HL-60 (cell line): ENCODE measurements at regions not wholly inside any gene's neighbourhood (a gene's known extent, or its start where the extent isn't known, plus 50 kb on each side); places are given as distances from the start of the nearest gene placed in this dataset.

ENCODE experiments used
- DNase-seq, 2 experiments: peaks; one replicate each; pipeline ENCODE4 v3.0.0-alpha.2; 2010 to 2020; ENCODE audit warnings: low read depth in 1 of 2, low spot score in 1 of 2
- H3K27ac ChIP-seq: fragments of 250-450 bp; sonication (Bioruptor Pico); replicated peaks from 2 replicates; pipeline ENCODE4 v1.5.1; 2020; ENCODE audit warnings: mild to moderate bottlenecking, moderate library complexity
- H3K27me3 ChIP-seq: fragments of 250-450 bp; sonication (Bioruptor Pico); 2 replicates; pipeline ENCODE4 v1.5.1; 2021; ENCODE audit warnings: mild to moderate bottlenecking, moderate library complexity; ENCODE audit not compliant: insufficient read depth, poor library complexity, severe bottlenecking
- H3K4me3 ChIP-seq: replicated peaks from 2 replicates; pipeline ENCODE4 v1.5.1; 2011; ENCODE audit warnings: mild to moderate bottlenecking, control low read depth, low read length; ENCODE audit not compliant: insufficient read depth
- GABPA ChIP-seq: IDR thresholded peaks from 2 replicates; pipeline ENCODE4 v1.6.1; 2012; ENCODE audit warnings: low read depth
- POLR2AphosphoS5 ChIP-seq: IDR thresholded peaks from 2 replicates; pipeline ENCODE4 v1.6.1; 2012; ENCODE audit warnings: low read depth
- SPI1 ChIP-seq: IDR thresholded peaks from 2 replicates; pipeline ENCODE4 v1.6.1; 2012; ENCODE audit warnings: low read depth, mild to moderate bottlenecking, borderline replicate concordance
- TF ChIP-seq, protein P1 (sequence below): IDR thresholded peaks from 2 replicates; pipeline ENCODE4 v1.6.1; 2012; ENCODE audit warnings: low read depth; ENCODE audit not compliant: insufficient replicate concordance
- TF ChIP-seq, protein P2 (sequence below): IDR thresholded peaks from one replicate; pipeline ENCODE4 v1.5.1; 2011; ENCODE audit warnings: low read length, control low read depth, inconsistent platforms; ENCODE audit not compliant: insufficient read depth

DNA sequence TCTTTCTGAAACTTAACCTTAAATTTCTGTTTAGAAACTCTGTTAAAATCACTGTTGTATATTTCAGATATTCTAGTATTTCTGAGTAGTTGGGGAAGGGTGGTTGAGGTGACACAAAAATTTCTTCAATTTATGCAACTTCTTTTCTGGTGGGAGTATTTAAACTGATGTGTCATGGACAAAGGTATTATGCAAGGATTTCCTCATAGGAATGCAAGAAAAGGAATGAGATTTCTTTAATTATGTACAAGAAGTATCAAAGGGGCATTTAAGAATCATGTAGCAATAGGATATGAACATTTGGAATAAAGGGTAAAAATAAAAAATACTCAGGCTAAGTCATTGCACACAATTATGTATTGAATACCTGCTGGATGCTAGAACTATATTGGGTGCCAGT is 575.8 kb upstream of the KLF12 start:
- Histone ChIP-seq H3K27ac (no peak overlapping the region), H3K27me3 (no peaks in the 10 kb centered on the region), H3K4me3 (no peak overlapping the region)
- DNase-seq, result no peak
- TF ChIP-seq, protein P1, sequence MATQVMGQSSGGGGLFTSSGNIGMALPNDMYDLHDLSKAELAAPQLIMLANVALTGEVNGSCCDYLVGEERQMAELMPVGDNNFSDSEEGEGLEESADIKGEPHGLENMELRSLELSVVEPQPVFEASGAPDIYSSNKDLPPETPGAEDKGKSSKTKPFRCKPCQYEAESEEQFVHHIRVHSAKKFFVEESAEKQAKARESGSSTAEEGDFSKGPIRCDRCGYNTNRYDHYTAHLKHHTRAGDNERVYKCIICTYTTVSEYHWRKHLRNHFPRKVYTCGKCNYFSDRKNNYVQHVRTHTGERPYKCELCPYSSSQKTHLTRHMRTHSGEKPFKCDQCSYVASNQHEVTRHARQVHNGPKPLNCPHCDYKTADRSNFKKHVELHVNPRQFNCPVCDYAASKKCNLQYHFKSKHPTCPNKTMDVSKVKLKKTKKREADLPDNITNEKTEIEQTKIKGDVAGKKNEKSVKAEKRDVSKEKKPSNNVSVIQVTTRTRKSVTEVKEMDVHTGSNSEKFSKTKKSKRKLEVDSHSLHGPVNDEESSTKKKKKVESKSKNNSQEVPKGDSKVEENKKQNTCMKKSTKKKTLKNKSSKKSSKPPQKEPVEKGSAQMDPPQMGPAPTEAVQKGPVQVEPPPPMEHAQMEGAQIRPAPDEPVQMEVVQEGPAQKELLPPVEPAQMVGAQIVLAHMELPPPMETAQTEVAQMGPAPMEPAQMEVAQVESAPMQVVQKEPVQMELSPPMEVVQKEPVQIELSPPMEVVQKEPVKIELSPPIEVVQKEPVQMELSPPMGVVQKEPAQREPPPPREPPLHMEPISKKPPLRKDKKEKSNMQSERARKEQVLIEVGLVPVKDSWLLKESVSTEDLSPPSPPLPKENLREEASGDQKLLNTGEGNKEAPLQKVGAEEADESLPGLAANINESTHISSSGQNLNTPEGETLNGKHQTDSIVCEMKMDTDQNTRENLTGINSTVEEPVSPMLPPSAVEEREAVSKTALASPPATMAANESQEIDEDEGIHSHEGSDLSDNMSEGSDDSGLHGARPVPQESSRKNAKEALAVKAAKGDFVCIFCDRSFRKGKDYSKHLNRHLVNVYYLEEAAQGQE, result no peak
- TF ChIP-seq POLR2AphosphoS5 (no peak), GABPA (no peak), SPI1 (no peak)
- TF ChIP-seq, protein P2, sequence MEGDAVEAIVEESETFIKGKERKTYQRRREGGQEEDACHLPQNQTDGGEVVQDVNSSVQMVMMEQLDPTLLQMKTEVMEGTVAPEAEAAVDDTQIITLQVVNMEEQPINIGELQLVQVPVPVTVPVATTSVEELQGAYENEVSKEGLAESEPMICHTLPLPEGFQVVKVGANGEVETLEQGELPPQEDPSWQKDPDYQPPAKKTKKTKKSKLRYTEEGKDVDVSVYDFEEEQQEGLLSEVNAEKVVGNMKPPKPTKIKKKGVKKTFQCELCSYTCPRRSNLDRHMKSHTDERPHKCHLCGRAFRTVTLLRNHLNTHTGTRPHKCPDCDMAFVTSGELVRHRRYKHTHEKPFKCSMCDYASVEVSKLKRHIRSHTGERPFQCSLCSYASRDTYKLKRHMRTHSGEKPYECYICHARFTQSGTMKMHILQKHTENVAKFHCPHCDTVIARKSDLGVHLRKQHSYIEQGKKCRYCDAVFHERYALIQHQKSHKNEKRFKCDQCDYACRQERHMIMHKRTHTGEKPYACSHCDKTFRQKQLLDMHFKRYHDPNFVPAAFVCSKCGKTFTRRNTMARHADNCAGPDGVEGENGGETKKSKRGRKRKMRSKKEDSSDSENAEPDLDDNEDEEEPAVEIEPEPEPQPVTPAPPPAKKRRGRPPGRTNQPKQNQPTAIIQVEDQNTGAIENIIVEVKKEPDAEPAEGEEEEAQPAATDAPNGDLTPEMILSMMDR, result no peak

DNA sequence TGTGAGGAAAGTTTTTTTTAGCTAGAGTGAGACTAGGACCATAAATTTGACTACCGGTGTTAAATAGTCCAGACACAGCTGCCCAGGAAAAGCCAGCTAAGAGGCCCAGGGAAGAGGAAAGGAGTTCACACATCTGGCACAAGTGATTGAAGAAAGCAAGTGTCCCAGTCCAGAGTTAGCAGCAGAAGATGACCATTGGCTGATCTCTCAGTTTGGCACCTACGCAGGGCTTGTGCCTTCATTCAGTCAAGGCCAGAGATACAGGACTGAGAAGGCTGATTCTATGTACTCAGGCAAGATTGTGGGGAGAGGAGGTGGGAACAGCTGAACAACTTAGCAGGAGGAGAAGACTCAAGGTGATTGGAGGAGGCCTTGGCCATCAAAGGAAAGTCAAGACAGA is 575.0 kb upstream of the KLF12 start:
- H3K27ac ChIP-seq, result no peak overlapping the region
- no peak overlapping the region for H3K4me3 ChIP-seq
- no peak for DNase-seq
- TF ChIP-seq GABPA (no peak), SPI1 (no peak), POLR2AphosphoS5 (no peak)
- TF ChIP-seq, protein P1, result no peak
- TF ChIP-seq, protein P2, result no peak
- H3K27me3 ChIP-seq, result no peaks in the 10 kb centered on the region

DNA sequence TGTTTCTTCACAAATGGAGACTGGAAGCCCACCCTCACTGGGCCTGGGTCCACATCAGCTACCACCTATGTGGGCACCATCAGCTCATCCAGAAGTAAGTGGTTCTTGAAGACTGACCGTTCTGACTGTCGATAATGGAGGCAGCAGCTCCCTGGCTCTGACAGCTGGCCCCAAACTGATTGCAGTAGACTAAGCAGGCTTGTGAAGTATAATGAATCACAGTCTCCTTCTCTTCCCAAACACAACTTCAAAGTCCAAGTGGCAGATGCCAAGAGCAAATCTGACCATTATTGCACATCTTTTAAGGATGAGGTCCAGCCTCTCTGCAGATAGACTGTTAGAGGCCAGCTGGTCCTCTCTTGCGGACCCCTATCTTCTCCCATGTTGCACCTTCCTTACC is 574.4 kb upstream of the KLF12 start:
- TF ChIP-seq, protein P2, result no peak
- TF ChIP-seq GABPA, result no peak
- TF ChIP-seq, protein P1, result no peak
- no peak for TF ChIP-seq POLR2AphosphoS5
- no peak for TF ChIP-seq SPI1
- Histone ChIP-seq H3K27me3 (no peaks in the 10 kb centered on the region), H3K27ac (no peak overlapping the region), H3K4me3 (no peak overlapping the region)
- DNase-seq, result no peak
